ENCODE measurements at regions not wholly inside any gene's neighbourhood (a gene's known extent, or its start where the extent isn't known, plus 50 kb on each side); places are given as distances from the start of the nearest gene placed in this dataset.
"Not testable (repeated sequence)": the region's sequence is repeated elsewhere in the genome, so short reads cannot be mapped to it uniquely, and the experiment has no call there.

GRCh38 chr2:180591947-180592346 lies 388.5 kb upstream of the UBE2E3 start:
- DNase-seq: no peak

DNA sequence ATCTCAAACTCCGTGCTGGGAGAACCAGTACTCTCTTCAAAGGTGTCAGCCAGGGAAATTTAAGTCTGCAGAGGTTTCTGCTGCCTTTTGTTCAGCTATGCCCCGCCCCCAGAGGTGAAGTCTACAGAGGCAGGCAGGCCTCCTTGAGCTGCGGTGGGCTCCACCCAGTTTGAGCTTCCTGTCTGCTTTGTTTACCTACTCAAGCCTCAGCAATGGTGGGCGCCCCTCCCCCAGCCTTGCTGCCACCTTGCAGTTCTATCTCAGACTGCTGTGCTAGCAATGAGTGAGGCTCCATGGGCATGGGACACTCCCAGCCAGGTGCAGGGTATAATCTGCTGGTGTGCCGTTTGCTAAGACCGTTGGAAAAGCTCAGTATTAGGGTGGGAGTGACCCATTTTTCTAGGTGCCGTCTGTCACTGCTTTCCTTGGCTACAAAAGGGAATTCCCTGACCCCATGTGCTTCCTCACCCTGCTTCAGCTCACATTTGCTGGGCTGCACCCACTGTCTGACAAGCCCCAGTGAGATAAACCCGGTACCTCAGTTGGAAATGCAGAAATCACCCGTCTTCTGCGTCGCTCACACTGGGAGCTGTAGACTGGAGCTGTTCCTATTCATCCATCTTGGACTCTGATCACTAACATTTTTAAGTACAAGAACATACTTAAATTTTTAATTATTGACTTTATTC lies 389.2 kb upstream of the UBE2E3 start:
- DNase-seq: not testable (repeated sequence)

DNA sequence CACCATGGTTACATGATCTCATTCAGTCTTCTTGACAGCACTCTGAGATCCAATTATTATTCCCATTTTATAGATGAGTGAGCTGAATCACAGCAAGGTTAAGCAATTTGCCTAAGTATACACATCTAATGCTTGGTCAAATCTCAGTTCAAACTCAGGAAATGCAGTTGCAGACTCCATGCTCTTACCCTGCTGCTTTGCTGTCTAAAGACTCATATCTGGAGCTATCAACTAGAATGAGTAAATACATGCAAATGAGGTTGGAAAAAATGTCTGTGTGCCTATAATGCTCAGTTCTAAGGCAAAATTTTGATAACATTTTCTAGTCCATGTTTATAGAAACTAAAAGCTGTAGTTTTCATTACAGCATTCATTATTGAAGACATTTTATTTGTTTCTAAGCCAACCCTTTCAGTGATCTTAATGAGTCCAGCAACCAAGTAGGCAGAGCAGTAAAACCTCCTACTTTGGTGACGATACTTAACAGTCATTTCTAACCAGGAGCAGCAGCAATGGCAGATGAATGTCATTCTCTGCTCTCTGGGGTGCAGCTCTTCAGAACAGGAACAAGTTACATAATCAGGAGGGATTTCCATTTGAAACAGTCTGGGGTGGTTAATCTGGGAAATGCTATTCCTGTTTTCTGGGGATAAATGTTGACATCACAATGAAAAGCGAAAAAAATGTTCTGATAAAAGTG lies 396.8 kb upstream of the UBE2E3 start:
- no peak for DNase-seq

- no peak for DNase-seq
Measured at GRCh38 chr2:180579388-180579787, 401.0 kb upstream of the UBE2E3 start.

- DNase-seq: no peak
Measured at GRCh38 chr2:180578441-180578840, 402.0 kb upstream of the UBE2E3 start.

DNA sequence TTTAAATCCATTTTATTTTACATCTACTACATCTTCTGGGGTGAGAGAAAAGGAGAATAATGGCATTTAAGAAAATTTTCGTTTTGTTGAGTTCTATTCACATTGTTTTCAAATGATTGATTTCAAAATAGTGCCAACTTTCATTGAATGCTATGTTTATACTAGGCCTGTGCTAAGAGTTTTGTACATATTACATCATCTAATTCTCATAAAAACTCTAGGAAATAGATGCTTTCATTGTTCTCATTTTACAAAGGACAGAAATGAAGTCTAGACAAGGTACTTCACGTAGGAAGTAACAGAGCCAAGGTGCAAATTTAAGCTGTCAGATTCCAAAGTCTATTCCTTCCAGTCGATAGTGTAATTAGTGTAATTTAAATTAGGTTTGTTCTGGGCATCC lies 402.8 kb upstream of the UBE2E3 start:
- DNase-seq: no peak

DNA sequence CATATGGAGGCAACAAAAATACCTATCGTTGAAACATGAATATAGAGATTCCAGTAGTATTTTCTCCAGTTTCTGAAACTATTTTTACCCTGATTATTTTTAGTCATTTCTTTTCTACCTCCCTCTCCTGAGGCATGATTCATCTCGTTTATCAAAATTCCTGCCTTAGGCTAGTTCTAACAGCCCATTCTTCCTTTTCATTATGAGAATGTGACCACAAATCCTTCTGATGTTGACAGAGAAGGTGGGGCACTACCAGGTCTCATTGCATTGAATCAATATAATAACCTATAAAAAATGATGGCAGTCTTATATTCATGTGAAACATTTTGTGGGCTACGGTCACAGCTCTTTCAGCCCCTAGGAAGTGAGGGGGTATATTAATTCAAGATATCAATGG lies 406.5 kb upstream of the UBE2E3 start:
- no peak for DNase-seq

DNA sequence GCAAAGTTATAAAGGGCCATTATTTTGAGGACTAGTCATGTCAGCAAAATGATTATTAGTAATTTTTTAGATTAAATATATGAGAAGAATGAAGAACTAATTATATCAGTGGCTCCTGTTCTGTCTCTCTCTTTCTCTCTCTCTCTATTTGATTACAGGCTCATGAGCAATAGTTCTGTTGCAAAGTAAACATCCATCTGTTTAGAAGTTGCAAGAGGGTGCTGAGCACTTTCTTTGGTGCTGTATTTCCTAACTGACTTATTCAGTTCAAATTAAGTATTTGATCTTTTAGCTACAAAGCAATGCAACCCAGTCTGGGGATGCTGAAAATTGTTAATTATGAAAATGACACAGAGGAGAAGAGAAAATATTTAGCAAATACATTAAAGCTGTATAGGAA lies 408.1 kb upstream of the UBE2E3 start:
- DNase-seq: no peak

DNA sequence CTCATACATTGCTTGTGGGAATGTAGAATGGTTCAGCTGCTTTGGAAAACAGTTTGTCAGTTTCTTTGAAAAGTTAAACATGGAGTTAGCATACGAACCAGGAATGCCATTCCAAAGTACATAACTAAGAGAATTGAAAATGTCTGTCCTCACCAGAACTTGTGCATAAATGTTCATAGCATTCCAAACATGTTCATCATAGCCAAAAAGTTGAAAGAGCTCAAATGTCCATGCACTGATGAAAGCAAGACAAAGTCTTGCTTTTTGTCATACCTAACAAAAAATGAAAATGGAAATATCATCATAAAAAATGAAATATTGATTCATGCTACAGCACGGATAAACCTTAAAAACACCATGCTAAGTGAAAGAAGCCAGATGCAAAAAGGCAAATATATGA lies 408.8 kb upstream of the UBE2E3 start:
- no peak for DNase-seq

DNA sequence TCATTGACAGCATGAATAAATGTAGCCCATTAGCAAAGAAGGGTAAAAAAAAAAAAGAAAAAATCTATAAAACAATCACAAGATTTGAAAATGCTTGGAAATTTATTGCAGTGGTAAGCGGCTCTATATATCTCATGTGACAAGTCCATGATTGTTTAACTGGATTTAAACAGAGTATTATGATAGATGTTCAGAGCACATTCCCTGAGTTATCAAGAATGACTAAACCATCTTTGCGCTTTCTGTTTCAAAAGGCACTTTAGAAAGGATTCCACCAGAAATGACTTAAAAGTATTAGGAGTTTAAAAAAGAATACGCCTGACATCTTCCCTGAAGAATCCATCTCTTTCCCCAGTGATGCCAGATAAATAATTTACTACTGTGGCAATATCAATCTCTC lies 409.5 kb upstream of the UBE2E3 start:
- DNase-seq: no peak

DNA sequence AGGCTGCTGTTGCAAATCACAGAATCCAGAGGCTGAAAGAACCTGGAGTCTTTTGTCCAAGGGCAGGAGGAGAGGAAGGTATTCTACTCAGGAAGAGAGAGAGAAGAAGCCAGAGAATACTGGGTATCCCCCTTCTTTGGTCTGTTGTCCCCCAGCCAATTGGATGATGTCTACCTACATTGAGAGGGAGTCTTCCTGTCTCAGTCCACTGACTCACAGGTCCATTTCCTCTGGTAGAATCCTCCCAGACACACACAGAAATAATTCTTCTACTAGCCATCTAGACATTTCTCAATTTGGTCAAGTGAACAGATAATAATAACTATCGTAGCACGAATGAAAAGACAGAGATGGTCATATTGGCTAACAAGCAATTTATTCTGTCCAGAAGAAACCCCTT lies 416.4 kb upstream of the UBE2E3 start:
- DNase-seq: no peak

DNA sequence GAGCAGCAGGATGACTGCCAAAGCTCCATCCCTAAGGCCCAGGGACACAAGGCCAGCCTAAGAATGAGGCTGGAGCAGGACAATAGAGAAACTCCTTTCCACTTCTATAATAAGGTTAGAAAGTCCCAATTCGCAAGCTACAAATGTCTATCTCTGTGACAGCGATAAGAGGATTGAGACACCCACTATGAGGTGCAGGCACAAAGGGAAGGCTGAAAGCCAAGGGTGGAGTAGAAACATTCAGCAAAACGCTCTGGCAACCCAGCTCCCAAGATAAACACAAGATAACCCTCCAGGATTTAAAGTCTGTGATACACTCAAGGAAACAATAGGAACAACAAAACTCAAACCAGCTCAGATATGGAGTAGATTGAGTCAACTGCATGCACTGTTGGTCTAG lies 418.0 kb upstream of the UBE2E3 start:
- DNase-seq: no peak

GRCh38 chr2:180559771-180560170 lies 420.6 kb upstream of the UBE2E3 start:
- DNase-seq: no peak

DNA sequence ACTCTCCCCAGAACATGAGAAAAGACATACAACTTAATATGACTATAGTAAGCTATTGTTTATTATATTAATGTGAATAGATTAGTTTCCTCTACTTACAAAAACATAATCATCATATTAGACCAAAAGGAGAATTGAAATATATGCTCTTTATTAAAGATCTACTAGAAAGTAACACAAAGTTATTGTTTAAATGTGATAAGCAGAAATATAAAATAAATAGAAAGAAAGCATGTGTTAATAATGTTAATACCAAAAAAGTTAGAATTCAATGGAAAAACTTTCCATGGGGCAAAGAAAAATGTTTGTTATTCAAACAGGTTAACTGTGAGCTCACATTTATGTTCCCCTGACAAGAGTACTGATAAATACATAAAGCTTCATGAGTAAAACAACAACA lies 421.4 kb upstream of the UBE2E3 start:
- DNase-seq: no peak

GRCh38 chr2:180555391-180555965 lies 424.9 kb upstream of the UBE2E3 start:
- DNase-seq: no peak

DNA sequence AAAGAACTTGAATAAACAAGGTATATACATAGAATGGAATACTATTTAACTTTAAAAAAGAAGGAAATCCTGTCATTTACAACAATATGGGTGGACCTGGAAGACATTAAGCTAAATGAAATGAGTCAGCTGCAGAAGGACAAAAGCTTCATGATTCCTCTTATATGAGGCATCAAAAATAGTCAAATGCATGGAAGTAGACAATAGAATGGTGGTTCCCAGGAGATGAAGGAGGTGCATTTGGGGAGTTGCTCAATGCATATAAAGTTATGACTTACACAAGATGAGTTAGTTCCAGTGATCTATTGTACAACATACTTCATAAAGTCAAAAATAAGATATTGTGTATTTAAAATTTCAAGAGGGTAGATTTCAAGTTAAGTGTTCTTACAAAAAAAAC lies 426.1 kb upstream of the UBE2E3 start:
- no peak for DNase-seq

- no peak for DNase-seq
Measured at GRCh38 chr2:180553094-180553715, 427.2 kb upstream of the UBE2E3 start.

GRCh38 chr2:180542511-180542910 lies 437.9 kb upstream of the UBE2E3 start:
- DNase-seq: no peak

- DNase-seq: no peak
Measured at GRCh38 chr2:180540761-180541160, 439.6 kb upstream of the UBE2E3 start.

- DNase-seq: no peak
Measured at GRCh38 chr2:180539541-180539940, 440.9 kb upstream of the UBE2E3 start.

GRCh38 chr2:180535289-180535688 lies 445.1 kb upstream of the UBE2E3 start:
- no peak for DNase-seq

DNA sequence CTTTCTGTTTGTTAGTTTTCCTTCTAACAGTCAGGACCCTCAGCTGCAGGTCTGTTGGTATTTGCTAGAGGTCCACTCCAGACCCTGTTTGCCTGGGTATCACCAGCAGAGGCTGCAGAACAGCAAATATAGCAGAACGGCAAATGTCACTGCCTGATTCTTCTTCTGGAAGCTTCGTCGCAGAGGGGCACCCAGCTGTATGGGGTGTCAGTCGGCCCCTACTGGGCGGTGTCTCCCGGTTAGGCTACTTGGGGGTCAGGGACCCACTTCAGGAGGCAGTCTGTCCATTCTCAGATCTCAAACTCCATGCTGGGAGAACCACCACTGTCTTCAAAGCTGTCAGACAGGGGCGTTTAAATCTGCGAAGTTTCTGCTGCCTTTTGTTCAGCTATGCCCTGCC lies 448.6 kb upstream of the UBE2E3 start:
- not testable (repeated sequence) for DNase-seq

- no peak for DNase-seq
Measured at GRCh38 chr2:180524499-180524898, 455.9 kb upstream of the UBE2E3 start.
